OCI-LY1 (cell line): ENCODE measurements at regions not wholly inside any gene's neighbourhood (a gene's known extent, or its start where the extent isn't known, plus 50 kb on each side); places are given as distances from the start of the nearest gene placed in this dataset.

Experiments used
- H2AFZ ChIP-seq: fragments of 200-600 bp; sonication (generic), shearing (Covaris generic); 2 replicates; pipeline ENCODE4 v1.6.0; 2014; ENCODE audit warnings: antibody characterized with exemption, mild to moderate bottlenecking, low read length
- H3F3A ChIP-seq: fragments of 200-600 bp; sonication (generic), shearing (Covaris generic); 2 replicates; pipeline ENCODE4 v1.6.0; 2014; ENCODE audit warnings: mild to moderate bottlenecking, antibody characterized with exemption, low read length, moderate library complexity; ENCODE audit not compliant: insufficient read depth
- H3K27ac ChIP-seq: fragments of 200-600 bp; sonication (generic); 2 replicates; pipeline ENCODE4 v1.5.1; 2014; ENCODE audit warnings: low read length, mixed run types, mild to moderate bottlenecking, low read depth; ENCODE audit not compliant: poor library complexity, severe bottlenecking
- H3K27me3 ChIP-seq: fragments of 200-600 bp; sonication (generic); 2 replicates; pipeline ENCODE4 v1.6.0; 2014; ENCODE audit warnings: antibody characterized with exemption, mild to moderate bottlenecking, low read length, moderate library complexity; ENCODE audit not compliant: insufficient read depth
- H3K36me3 ChIP-seq: fragments of 200-600 bp; sonication (generic); 2 replicates; pipeline ENCODE4 v1.6.1; 2014; ENCODE audit warnings: mild to moderate bottlenecking, antibody characterized with exemption, low read length, moderate library complexity, mixed read lengths; ENCODE audit not compliant: insufficient read depth
- H3K4me1 ChIP-seq: fragments of 200-600 bp; sonication (generic); 2 replicates; pipeline ENCODE4 v1.5.1; 2014; ENCODE audit warnings: mild to moderate bottlenecking, low read length, moderate library complexity; ENCODE audit not compliant: insufficient read depth, severe bottlenecking
- H3K4me2 ChIP-seq: fragments of 200-600 bp; sonication (generic), shearing (Covaris generic); 2 replicates; pipeline ENCODE4 v1.6.1; 2014; ENCODE audit warnings: low read length
- H3K4me3 ChIP-seq: fragments of 200-600 bp; sonication (generic); 2 replicates; pipeline ENCODE4 v1.5.1; 2014; ENCODE audit warnings: low read length, low read depth, mild to moderate bottlenecking, mixed read lengths; ENCODE audit not compliant: poor library complexity, severe bottlenecking
- H3K79me2 ChIP-seq: fragments of 200-600 bp; shearing (Covaris generic); 2 replicates; pipeline ENCODE4 v1.6.1; 2016; ENCODE audit warnings: mixed run types, low read length, mixed read lengths; ENCODE audit not compliant: insufficient read depth
- H3K9ac ChIP-seq: fragments of 200-600 bp; sonication (generic), shearing (Covaris generic); 2 replicates; pipeline ENCODE4 v1.6.1; 2014; ENCODE audit warnings: mild to moderate bottlenecking, low read length, mixed read lengths
- H3K9me2 ChIP-seq: fragments of 200-600 bp; sonication (generic), shearing (Covaris generic); 2 replicates; pipeline ENCODE4 v1.6.1; 2014; ENCODE audit warnings: low read depth, mild to moderate bottlenecking, low read length, mixed read lengths
- H3K9me3 ChIP-seq: fragments of 200-600 bp; shearing (Covaris generic); 2 replicates; pipeline ENCODE4 v1.6.1; 2014; ENCODE audit warnings: low read length, mixed read lengths
- H4K20me1 ChIP-seq: fragments of 200-600 bp; sonication (generic), shearing (Covaris generic); 2 replicates; pipeline ENCODE4 v1.6.0; 2016; ENCODE audit warnings: mild to moderate bottlenecking, low read length; ENCODE audit not compliant: insufficient read depth
- CTCF ChIP-seq: fragments of 200-600 bp; sonication (generic), shearing (Covaris generic); IDR thresholded peaks from 2 replicates; pipeline ENCODE4 v1.5.1; 2017; ENCODE audit warnings: mild to moderate bottlenecking, antibody characterized with exemption, low read length, moderate library complexity, mixed read lengths
- EZH2 ChIP-seq: fragments of 200-600 bp; sonication (generic), shearing (Covaris generic); IDR thresholded peaks from 2 replicates; pipeline ENCODE4 v1.8.0; 2017; ENCODE audit warnings: borderline replicate concordance, mixed run types, mild to moderate bottlenecking, antibody characterized with exemption, low read length, moderate library complexity, mixed read lengths

GRCh38 chr12:118855858-118856257, 125.5 kb upstream of the SRRM4 start:
- H4K20me1 ChIP-seq, result no peaks in the 10 kb centered on the region
- H3F3A ChIP-seq, result no peaks in the 10 kb centered on the region
- H3K4me3 ChIP-seq, result no peak overlapping the region
- H3K36me3 ChIP-seq, result no peaks in the 10 kb centered on the region
- no peaks in the 10 kb centered on the region for H3K4me1 ChIP-seq
- no peak overlapping the region for H3K4me2 ChIP-seq
- H2AFZ ChIP-seq, result no peak overlapping the region
- H3K27ac ChIP-seq, result no peak overlapping the region
- no peak overlapping the region for H3K9ac ChIP-seq
- no peaks in the 10 kb centered on the region for H3K27me3 ChIP-seq
- H3K79me2 ChIP-seq, result no peaks in the 10 kb centered on the region
- TF ChIP-seq CTCF, result no peak
- TF ChIP-seq EZH2, result no peak
- H3K9me2 ChIP-seq, result no peaks in the 10 kb centered on the region
- no peaks in the 10 kb centered on the region for H3K9me3 ChIP-seq

GRCh38 chr12:118866346-118866745, 115.0 kb upstream of the SRRM4 start:
- no peaks in the 10 kb centered on the region for H3K27me3 ChIP-seq

GRCh38 chr12:118870551-118870950, 110.8 kb upstream of the SRRM4 start:
- no peak overlapping the region for H2AFZ ChIP-seq
- no peaks in the 10 kb centered on the region for H3K9me2 ChIP-seq
- H3K27me3 ChIP-seq, result no peaks in the 10 kb centered on the region
- no peaks in the 10 kb centered on the region for H3K9me3 ChIP-seq
- no peaks in the 10 kb centered on the region for H3K36me3 ChIP-seq
- no peak overlapping the region for H3K4me3 ChIP-seq
- H3K9ac ChIP-seq, result no peak overlapping the region
- H3K79me2 ChIP-seq, result no peaks in the 10 kb centered on the region
- H3F3A ChIP-seq, result no peaks in the 10 kb centered on the region
- H3K4me1 ChIP-seq, result no peaks in the 10 kb centered on the region
- no peak overlapping the region for H3K27ac ChIP-seq
- H3K4me2 ChIP-seq, result no peak overlapping the region
- H4K20me1 ChIP-seq, result no peaks in the 10 kb centered on the region
- TF ChIP-seq EZH2 (no peak), CTCF (no peak)

More at GRCh38 chr12:118866346-118866745, 115.0 kb upstream of the SRRM4 start:
- Histone ChIP-seq H3F3A (no peaks in the 10 kb centered on the region), H3K27ac (no peak overlapping the region), H3K4me1 (no peaks in the 10 kb centered on the region), H3K4me2 (no peak overlapping the region), H4K20me1 (no peaks in the 10 kb centered on the region), H3K79me2 (no peaks in the 10 kb centered on the region), H3K9me2 (no peaks in the 10 kb centered on the region), H2AFZ (no peak overlapping the region), H3K36me3 (no peaks in the 10 kb centered on the region), H3K9me3 (no peaks in the 10 kb centered on the region), H3K9ac (no peak overlapping the region), H3K4me3 (no peak overlapping the region)
- TF ChIP-seq CTCF (no peak), EZH2 (no peak)
